NCI-H2227 (cell line): ENCODE measurements at regions not wholly inside any gene's neighbourhood (a gene's known extent, or its start where the extent isn't known, plus 50 kb on each side); places are given as distances from the start of the nearest gene placed in this dataset.
"Not testable (repeated sequence)": the region's sequence is repeated elsewhere in the genome, so short reads cannot be mapped to it uniquely, and the experiment has no call there.

Experiments
- DNase-seq: peaks from one replicate; lab custom pipeline; 2025; ENCODE audit not compliant: unreplicated experiment; lab: John Stamatoyannopoulos, UW

DNA sequence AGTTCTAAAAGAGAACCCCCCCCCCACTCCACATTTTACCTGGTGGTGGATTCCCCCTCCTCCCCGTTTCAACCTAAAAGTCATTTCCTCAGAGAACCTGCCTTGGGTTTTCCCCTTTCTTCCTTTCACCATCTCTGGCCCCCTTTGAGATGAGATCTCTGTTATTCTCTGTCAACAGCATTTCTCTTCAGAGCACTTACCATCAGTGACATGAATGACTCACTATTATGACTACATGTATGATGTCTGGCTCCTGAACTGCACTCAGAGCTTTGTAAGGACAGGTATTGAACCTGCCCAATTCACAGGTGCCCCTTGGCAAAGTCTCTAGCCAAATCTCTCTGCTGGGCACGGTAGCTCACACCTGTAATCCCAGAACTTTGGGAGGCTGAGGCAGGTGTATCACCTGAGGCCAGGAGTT is 61.4 kb upstream of the JARID2 start:
- DNase-seq, result no peak

DNA sequence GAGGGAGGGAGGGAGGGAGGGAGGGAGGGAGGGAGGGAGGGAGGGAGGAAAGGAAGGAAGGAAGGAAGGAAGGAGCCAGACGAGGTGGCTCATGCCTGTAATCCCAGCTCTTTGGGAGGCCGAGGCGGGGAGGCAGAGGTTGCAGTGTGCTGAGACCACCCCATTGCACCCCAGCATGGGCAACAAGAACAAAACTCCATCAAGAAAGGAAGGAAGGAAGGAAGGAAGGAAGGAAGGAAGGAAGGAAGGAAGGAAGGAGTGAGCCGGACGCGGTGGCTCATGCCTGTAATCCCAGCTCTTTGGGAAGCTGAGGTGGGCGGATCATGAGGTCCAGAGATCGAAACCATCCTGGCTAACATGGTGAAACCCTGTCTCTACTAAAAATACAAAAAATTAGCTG is 60.8 kb upstream of the JARID2 start:
- not testable (repeated sequence) for DNase-seq

DNA sequence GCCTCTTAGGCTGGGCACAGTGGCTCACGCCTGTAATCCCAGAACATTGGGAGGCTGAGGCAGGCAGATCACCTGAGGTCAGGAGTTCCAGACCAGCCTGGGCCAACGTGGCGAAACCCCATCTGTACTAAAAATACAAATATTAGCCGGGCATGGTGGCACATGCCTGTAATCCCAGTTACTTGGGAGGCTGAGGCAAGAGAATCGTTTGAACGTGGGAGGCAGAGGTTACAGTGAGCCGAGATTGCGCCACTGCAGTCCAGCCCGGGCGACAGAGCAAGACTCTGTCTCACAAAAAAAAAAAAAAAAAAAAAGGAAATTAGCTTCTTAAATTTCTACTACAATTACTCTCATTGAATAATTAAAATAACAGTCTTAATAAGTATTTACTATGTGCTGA is 52.4 kb upstream of the JARID2 start:
- DNase-seq, result not testable (repeated sequence)

DNA sequence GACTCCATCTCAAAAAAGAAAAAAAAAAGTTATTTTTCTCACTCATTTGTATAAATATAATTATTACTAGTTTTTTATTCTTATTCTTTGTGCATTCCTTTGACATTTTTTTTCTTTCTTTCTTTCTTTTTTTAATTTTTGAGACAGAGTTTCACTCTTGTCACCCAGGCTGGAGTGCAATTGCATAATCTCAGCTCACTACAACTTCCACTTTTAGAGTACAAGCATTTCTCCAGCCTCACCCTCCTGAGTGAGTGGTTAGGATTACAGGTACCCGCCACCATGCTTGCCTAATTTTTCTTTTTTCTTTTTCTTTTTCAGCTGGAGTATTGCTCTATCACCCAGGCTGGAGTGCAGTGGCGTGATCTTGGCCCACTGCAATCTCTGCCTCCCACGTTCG is 51.4 kb upstream of the JARID2 start:
- no peak for DNase-seq
